GM18520 (cell line): ENCODE measurements at regions not wholly inside any gene's neighbourhood (a gene's known extent, or its start where the extent isn't known, plus 50 kb on each side); places are given as distances from the start of the nearest gene placed in this dataset.

Experiments used
- ATAC-seq: cut with Tn5 transposase; IDR thresholded peaks from one replicate; pipeline ENCODE4 v1.9.1; 2021; ENCODE audit not compliant: unreplicated experiment

GRCh38 chr1:228867108-228867950 lies 132.1 kb downstream of the RHOU start:
- ATAC-seq = no peak

GRCh38 chr1:228867951-228868730 lies 132.9 kb downstream of the RHOU start:
- ATAC-seq = no peak

GRCh38 chr1:228868731-228869024 lies 133.4 kb downstream of the RHOU start:
- ATAC-seq = no peak

GRCh38 chr1:228869312-228869824 lies 134.1 kb downstream of the RHOU start:
- no peak for ATAC-seq

- no peak for ATAC-seq
Observed at GRCh38 chr1:228870041-228870713, 134.9 kb downstream of the RHOU start.

GRCh38 chr1:228871314-228872061 lies 136.2 kb downstream of the RHOU start:
- no peak for ATAC-seq

- ATAC-seq = no peak
Observed at GRCh38 chr1:228872080-228872479, 136.8 kb downstream of the RHOU start.

GRCh38 chr1:228873709-228874108 lies 138.4 kb downstream of the RHOU start:
- no peak for ATAC-seq

- no peak for ATAC-seq
Observed at GRCh38 chr1:228875741-228876140, 140.5 kb downstream of the RHOU start.

- ATAC-seq = no peak
Observed at GRCh38 chr1:228876187-228876586, 140.9 kb downstream of the RHOU start.

- no peak for ATAC-seq
Observed at GRCh38 chr1:228879164-228879563, 143.9 kb downstream of the RHOU start.

GRCh38 chr1:228882041-228882770 lies 146.9 kb downstream of the RHOU start:
- no peak for ATAC-seq

GRCh38 chr1:228882771-228883450 lies 147.6 kb downstream of the RHOU start:
- ATAC-seq = no peak

GRCh38 chr1:228883535-228883934 lies 148.3 kb downstream of the RHOU start:
- ATAC-seq = no peak

- no peak for ATAC-seq
Observed at GRCh38 chr1:228884196-228884595, 148.9 kb downstream of the RHOU start.

GRCh38 chr1:228884615-228885566 lies 149.6 kb downstream of the RHOU start:
- no peak for ATAC-seq

GRCh38 chr1:228885845-228886244 lies 150.6 kb downstream of the RHOU start:
- no peak for ATAC-seq

- no peak for ATAC-seq
Observed at GRCh38 chr1:228887101-228887500, 151.8 kb downstream of the RHOU start.

GRCh38 chr1:228887960-228888359 lies 152.7 kb downstream of the RHOU start:
- no peak for ATAC-seq
